ENCODE measurements at regions not wholly inside any gene's neighbourhood (a gene's known extent, or its start where the extent isn't known, plus 50 kb on each side); places are given as distances from the start of the nearest gene placed in this dataset.

- no peak for TF ChIP-seq EZH2 (IDR thresholded peaks at IDR 0.05; ENCODE audit: borderline replicate concordance, low read depth, low read length, severe bottlenecking)
- TF ChIP-seq CTCF (IDR thresholded peaks at IDR 0.05; ENCODE audit: extremely low read depth in 1 of 2, insufficient read depth in 1 of 2, low read depth in 1 of 2, low read length in 2 of 2): no peak
- no peak for TF ChIP-seq POLR2A (IDR thresholded peaks at IDR 0.05; ENCODE audit: low read depth, low read length)
- no peak for TF ChIP-seq POLR2AphosphoS5 (IDR thresholded peaks at IDR 0.05; ENCODE audit: insufficient read depth, low read depth, low read length)
Observed at GRCh38 chr12:126998031-126998430, 1268.9 kb upstream of the TMEM132C start.

Data from endothelial cell of umbilical vein (primary cell).